Stimulated activated CD8-positive, alpha-beta memory T cell treated with anti-CD3 and anti-CD28 coated beads, Interleukin-12 subunit alpha, Interleukin-12 subunit beta, amount 100 ng/mL, for 1 hour (primary cell): ENCODE measurements at regions not wholly inside any gene's neighbourhood (a gene's known extent, or its start where the extent isn't known, plus 50 kb on each side); places are given as distances from the start of the nearest gene placed in this dataset.

Experiments
- DNase-seq: peaks from one replicate; pipeline ENCODE4 v3.0.0-alpha.2; 2020; ENCODE audit warnings: low read depth

GRCh38 chr16:86806838-86807351 is 228.5 kb downstream of the FOXL1 start:
- DNase-seq = no peak

GRCh38 chr16:86808863-86809444 is 230.6 kb downstream of the FOXL1 start:
- no peak for DNase-seq

GRCh38 chr16:86809458-86809955 is 231.2 kb downstream of the FOXL1 start:
- no peak for DNase-seq

- no peak for DNase-seq
These were observed 231.7 kb downstream of the FOXL1 start for GRCh38 chr16:86810062-86810461.

- DNase-seq = no peak
These were observed 234.1 kb downstream of the FOXL1 start for GRCh38 chr16:86812363-86812970.

- no peak for DNase-seq
These were observed 235.9 kb downstream of the FOXL1 start for GRCh38 chr16:86814256-86814655.

- DNase-seq = no peak
These were observed 238.7 kb downstream of the FOXL1 start for GRCh38 chr16:86816930-86817625.

- no peak for DNase-seq
These were observed 240.6 kb downstream of the FOXL1 start for GRCh38 chr16:86818671-86819532.

GRCh38 chr16:86819533-86819892 is 241.2 kb downstream of the FOXL1 start:
- DNase-seq = no peak

GRCh38 chr16:86821895-86822294 is 243.5 kb downstream of the FOXL1 start:
- DNase-seq = no peak

- DNase-seq = no peak
These were observed 244.8 kb downstream of the FOXL1 start for GRCh38 chr16:86823125-86823524.

- no peak for DNase-seq
These were observed 245.7 kb downstream of the FOXL1 start for GRCh38 chr16:86823888-86824671.

GRCh38 chr16:86824751-86825296 is 246.5 kb downstream of the FOXL1 start:
- DNase-seq = no peak

GRCh38 chr16:86825631-86826030 is 247.3 kb downstream of the FOXL1 start:
- DNase-seq = no peak

- no peak for DNase-seq
These were observed 248.6 kb downstream of the FOXL1 start for GRCh38 chr16:86826941-86827340.

- no peak for DNase-seq
These were observed 249.2 kb downstream of the FOXL1 start for GRCh38 chr16:86827521-86827920.

GRCh38 chr16:86828202-86828601 is 249.9 kb downstream of the FOXL1 start:
- no peak for DNase-seq

- no peak for DNase-seq
These were observed 250.3 kb downstream of the FOXL1 start for GRCh38 chr16:86828653-86829052.

GRCh38 chr16:86831366-86831765 is 253.0 kb downstream of the FOXL1 start:
- DNase-seq = no peak

- no peak for DNase-seq
These were observed 254.8 kb downstream of the FOXL1 start for GRCh38 chr16:86833136-86833535.

GRCh38 chr16:86834451-86835035 is 256.2 kb downstream of the FOXL1 start:
- DNase-seq = no peak
